ENCODE measurements at regions not wholly inside any gene's neighbourhood (a gene's known extent, or its start where the extent isn't known, plus 50 kb on each side); places are given as distances from the start of the nearest gene placed in this dataset.

GRCh38 chr21:25246546-25246945 is 360.7 kb downstream of the MRPL39 start:
- no peak overlapping the region for H3K4ac ChIP-seq (ENCODE audit: low read depth, low read length)
- H3K4me3 ChIP-seq (ENCODE audit: low read depth, low read length): no peak overlapping the region
- no peaks in the 10 kb centered on the region for H3K79me2 ChIP-seq (ENCODE audit: control insufficient read depth, insufficient read depth, low read length, poor library complexity)
- H4K12ac ChIP-seq (ENCODE audit: low read depth, low read length): no peak overlapping the region
- no peak overlapping the region for H3K23ac ChIP-seq (ENCODE audit: low read length)
- H3K36me3 ChIP-seq (ENCODE audit: control insufficient read depth in 1 of 2, insufficient read depth in 2 of 2, low read length in 2 of 2): no peaks in the 10 kb centered on the region
- no peak overlapping the region for H2BK12ac ChIP-seq (ENCODE audit: low read length)
- H2AK5ac ChIP-seq (ENCODE audit: low read length): no peak overlapping the region
- no peaks in the 10 kb centered on the region for H3K4me1 ChIP-seq (ENCODE audit: control insufficient read depth in 1 of 2, insufficient read depth in 2 of 2, low read length in 2 of 2)
- no CpG with 5 or more reads among the region's 1 CpG for WGBS (ENCODE audit: extremely low coverage, insufficient coverage, insufficient read length)
- no peak overlapping the region for H3K27ac ChIP-seq (ENCODE audit: low read depth, low read length)
- no peak for DNase-seq
- H3K9me3 ChIP-seq (ENCODE audit: insufficient read depth, low read depth, low read length): no peaks in the 10 kb centered on the region
- H3K4me2 ChIP-seq (ENCODE audit: low read length): no peak overlapping the region
- H3K79me1 ChIP-seq (ENCODE audit: low read length): no peaks in the 10 kb centered on the region
- no peak overlapping the region for H3K14ac ChIP-seq (ENCODE audit: low read length)
- H3K9ac ChIP-seq (ENCODE audit: low read length): no peak overlapping the region
- no peak overlapping the region for H2AFZ ChIP-seq (ENCODE audit: insufficient read depth, low read length, poor library complexity)
- H3K27me3 ChIP-seq (ENCODE audit: insufficient read depth, low read length): no peaks in the 10 kb centered on the region
- no peak overlapping the region for H4K91ac ChIP-seq (ENCODE audit: low read depth, low read length)
- H2BK120ac ChIP-seq (ENCODE audit: insufficient read depth, low read length, poor library complexity): no peak overlapping the region
- no peak overlapping the region for H3K18ac ChIP-seq (ENCODE audit: low read length)
- no peak overlapping the region for H4K8ac ChIP-seq (ENCODE audit: low read depth, low read length)
- H2BK5ac ChIP-seq (ENCODE audit: low read depth, low read length, poor library complexity): no peak overlapping the region

- Histone ChIP-seq H2BK12ac (ENCODE audit: low read length) (no peak overlapping the region), H3K79me1 (ENCODE audit: low read length) (no peaks in the 10 kb centered on the region), H2AFZ (ENCODE audit: insufficient read depth, low read length, poor library complexity) (no peak overlapping the region), H3K9ac (ENCODE audit: low read length) (no peak overlapping the region), H3K14ac (ENCODE audit: low read length) (no peak overlapping the region), H3K4me1 (ENCODE audit: control insufficient read depth in 1 of 2, insufficient read depth in 2 of 2, low read length in 2 of 2) (no peaks in the 10 kb centered on the region), H3K4me3 (ENCODE audit: low read depth, low read length) (no peak overlapping the region), H2BK5ac (ENCODE audit: low read depth, low read length, poor library complexity) (no peak overlapping the region), H3K4ac (ENCODE audit: low read depth, low read length) (no peak overlapping the region), H3K36me3 (ENCODE audit: control insufficient read depth in 1 of 2, insufficient read depth in 2 of 2, low read length in 2 of 2) (no peaks in the 10 kb centered on the region), H4K12ac (ENCODE audit: low read depth, low read length) (no peak overlapping the region), H3K27me3 (ENCODE audit: insufficient read depth, low read length) (no peaks in the 10 kb centered on the region), H4K91ac (ENCODE audit: low read depth, low read length) (no peak overlapping the region), H4K8ac (ENCODE audit: low read depth, low read length) (no peak overlapping the region), H3K9me3 (ENCODE audit: insufficient read depth, low read depth, low read length) (no peaks in the 10 kb centered on the region), H3K18ac (ENCODE audit: low read length) (no peak overlapping the region), H2AK5ac (ENCODE audit: low read length) (no peak overlapping the region), H3K23ac (ENCODE audit: low read length) (no peak overlapping the region), H3K4me2 (ENCODE audit: low read length) (no peak overlapping the region), H3K27ac (ENCODE audit: low read depth, low read length) (no peak overlapping the region), H2BK120ac (ENCODE audit: insufficient read depth, low read length, poor library complexity) (no peak overlapping the region), H3K79me2 (ENCODE audit: control insufficient read depth, insufficient read depth, low read length, poor library complexity) (no peaks in the 10 kb centered on the region)
- no CpG with 5 or more reads among the region's 1 CpG for WGBS (ENCODE audit: extremely low coverage, insufficient coverage, insufficient read length)
- DNase-seq: no peak
Measured at GRCh38 chr21:25244735-25245134, 362.5 kb downstream of the MRPL39 start.

GRCh38 chr21:25243808-25244207 is 363.5 kb downstream of the MRPL39 start:
- Histone ChIP-seq H3K9me3 (ENCODE audit: insufficient read depth, low read depth, low read length) (no peaks in the 10 kb centered on the region), H3K14ac (ENCODE audit: low read length) (no peak overlapping the region), H3K79me2 (ENCODE audit: control insufficient read depth, insufficient read depth, low read length, poor library complexity) (no peaks in the 10 kb centered on the region), H4K12ac (ENCODE audit: low read depth, low read length) (no peak overlapping the region), H2BK5ac (ENCODE audit: low read depth, low read length, poor library complexity) (no peak overlapping the region), H2BK12ac (ENCODE audit: low read length) (no peak overlapping the region), H3K4me3 (ENCODE audit: low read depth, low read length) (no peak overlapping the region), H3K4ac (ENCODE audit: low read depth, low read length) (no peak overlapping the region), H2BK120ac (ENCODE audit: insufficient read depth, low read length, poor library complexity) (no peak overlapping the region), H3K36me3 (ENCODE audit: control insufficient read depth in 1 of 2, insufficient read depth in 2 of 2, low read length in 2 of 2) (no peaks in the 10 kb centered on the region), H2AFZ (ENCODE audit: insufficient read depth, low read length, poor library complexity) (no peak overlapping the region), H4K91ac (ENCODE audit: low read depth, low read length) (no peak overlapping the region), H3K18ac (ENCODE audit: low read length) (no peak overlapping the region), H3K4me2 (ENCODE audit: low read length) (no peak overlapping the region), H3K27me3 (ENCODE audit: insufficient read depth, low read length) (no peaks in the 10 kb centered on the region), H3K9ac (ENCODE audit: low read length) (no peak overlapping the region), H3K4me1 (ENCODE audit: control insufficient read depth in 1 of 2, insufficient read depth in 2 of 2, low read length in 2 of 2) (no peaks in the 10 kb centered on the region), H3K23ac (ENCODE audit: low read length) (no peak overlapping the region), H3K27ac (ENCODE audit: low read depth, low read length) (no peak overlapping the region), H2AK5ac (ENCODE audit: low read length) (no peak overlapping the region), H3K79me1 (ENCODE audit: low read length) (no peaks in the 10 kb centered on the region), H4K8ac (ENCODE audit: low read depth, low read length) (no peak overlapping the region)
- no peak for DNase-seq
- WGBS (ENCODE audit: extremely low coverage, insufficient coverage, insufficient read length): no CpG with 5 or more reads among the region's 7 CpGs

GRCh38 chr21:25240974-25241373 is 366.3 kb downstream of the MRPL39 start:
- Histone ChIP-seq H2AK5ac (ENCODE audit: low read length) (no peak overlapping the region), H4K91ac (ENCODE audit: low read depth, low read length) (no peak overlapping the region), H4K12ac (ENCODE audit: low read depth, low read length) (no peak overlapping the region), H3K9me3 (ENCODE audit: insufficient read depth, low read depth, low read length) (no peaks in the 10 kb centered on the region), H3K18ac (ENCODE audit: low read length) (no peak overlapping the region), H3K4me1 (ENCODE audit: control insufficient read depth in 1 of 2, insufficient read depth in 2 of 2, low read length in 2 of 2) (no peaks in the 10 kb centered on the region), H3K79me2 (ENCODE audit: control insufficient read depth, insufficient read depth, low read length, poor library complexity) (no peaks in the 10 kb centered on the region), H3K27me3 (ENCODE audit: insufficient read depth, low read length) (no peaks in the 10 kb centered on the region), H2AFZ (ENCODE audit: insufficient read depth, low read length, poor library complexity) (no peak overlapping the region), H3K79me1 (ENCODE audit: low read length) (no peaks in the 10 kb centered on the region), H4K8ac (ENCODE audit: low read depth, low read length) (no peak overlapping the region), H3K9ac (ENCODE audit: low read length) (no peak overlapping the region), H3K36me3 (ENCODE audit: control insufficient read depth in 1 of 2, insufficient read depth in 2 of 2, low read length in 2 of 2) (no peaks in the 10 kb centered on the region), H2BK120ac (ENCODE audit: insufficient read depth, low read length, poor library complexity) (no peak overlapping the region), H3K4ac (ENCODE audit: low read depth, low read length) (no peak overlapping the region), H2BK12ac (ENCODE audit: low read length) (no peak overlapping the region), H3K4me2 (ENCODE audit: low read length) (no peak overlapping the region), H3K27ac (ENCODE audit: low read depth, low read length) (no peak overlapping the region), H3K4me3 (ENCODE audit: low read depth, low read length) (no peak overlapping the region), H3K14ac (ENCODE audit: low read length) (no peak overlapping the region), H2BK5ac (ENCODE audit: low read depth, low read length, poor library complexity) (no peak overlapping the region), H3K23ac (ENCODE audit: low read length) (no peak overlapping the region)
- no peak for DNase-seq
- no CpG with 5 or more reads among the region's 1 CpG for WGBS (ENCODE audit: extremely low coverage, insufficient coverage, insufficient read length)
